ENCODE measurements at regions not wholly inside any gene's neighbourhood (a gene's known extent, or its start where the extent isn't known, plus 50 kb on each side); places are given as distances from the start of the nearest gene placed in this dataset.

DNA sequence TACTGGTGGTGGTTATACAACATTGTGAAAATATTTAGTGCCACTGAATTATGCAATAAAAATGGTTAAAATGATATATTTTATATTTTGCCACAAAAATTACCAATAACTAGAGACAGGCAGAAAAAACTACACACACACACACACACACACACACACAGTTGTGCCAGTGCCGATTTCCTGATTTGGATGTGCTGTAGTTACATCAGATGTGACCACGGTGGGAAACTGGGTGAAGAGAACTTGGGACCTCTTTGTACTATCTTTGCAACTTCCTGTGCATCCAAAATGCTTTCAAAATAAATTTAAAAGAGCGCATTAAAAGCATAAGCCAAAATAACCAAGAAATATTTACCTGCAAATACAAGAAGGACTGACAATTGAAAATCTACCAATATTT is 61.6 kb upstream of the CCBE1 start:
- DNase-seq (ENCODE audit: low read depth, low spot score), result no peak
- H3K9me3 ChIP-seq (ENCODE audit: low read depth, low read length), result no peaks in the 10 kb centered on the region
- TF ChIP-seq EZH2 (IDR thresholded peaks at IDR 0.05) (no peak), FOXP2 (optimal IDR thresholded peaks at IDR 0.05; ENCODE audit: control extremely low read depth, extremely low read length, insufficient read depth) (no peak), POLR2AphosphoS5 (IDR thresholded peaks at IDR 0.05; ENCODE audit: borderline replicate concordance, low read depth, low read length) (no peak)
- no peak overlapping the region for H3K27ac ChIP-seq
- no peak overlapping the region for H3K4me3 ChIP-seq
- H3K36me3 ChIP-seq (ENCODE audit: insufficient read depth, low read length), result no peaks in the 10 kb centered on the region
- H3K9ac ChIP-seq (ENCODE audit: insufficient read length), result no peak overlapping the region

DNA sequence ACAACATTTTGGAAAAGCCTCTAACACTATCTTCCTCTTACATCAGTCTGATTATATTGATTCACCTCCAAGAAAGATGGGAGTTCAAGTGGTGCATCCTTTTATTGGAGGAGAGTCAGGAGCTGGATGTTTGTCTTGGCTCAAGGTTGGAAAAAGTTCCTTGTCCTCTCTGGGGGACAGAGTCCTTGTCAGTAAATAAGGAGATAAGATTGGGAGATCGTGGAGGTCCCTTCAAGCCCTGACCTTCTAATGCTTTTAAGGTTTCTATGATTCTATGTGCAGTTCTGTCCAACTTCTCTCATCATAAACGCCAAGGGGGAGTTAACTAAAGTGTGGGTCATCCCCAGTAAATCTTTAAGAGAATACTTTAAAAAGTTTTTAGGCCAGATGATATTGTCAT is 60.9 kb upstream of the CCBE1 start:
- Histone ChIP-seq H3K9ac (ENCODE audit: insufficient read length) (no peak overlapping the region), H3K4me3 (no peak overlapping the region), H3K36me3 (ENCODE audit: insufficient read depth, low read length) (no peaks in the 10 kb centered on the region), H3K9me3 (ENCODE audit: low read depth, low read length) (no peaks in the 10 kb centered on the region), H3K27ac (no peak overlapping the region)
- no peak for TF ChIP-seq POLR2AphosphoS5 (IDR thresholded peaks at IDR 0.05; ENCODE audit: borderline replicate concordance, low read depth, low read length)
- TF ChIP-seq EZH2 (IDR thresholded peaks at IDR 0.05), result no peak
- TF ChIP-seq FOXP2 (optimal IDR thresholded peaks at IDR 0.05; ENCODE audit: control extremely low read depth, extremely low read length, insufficient read depth), result no peak
- DNase-seq (ENCODE audit: low read depth, low spot score), result no peak

DNA sequence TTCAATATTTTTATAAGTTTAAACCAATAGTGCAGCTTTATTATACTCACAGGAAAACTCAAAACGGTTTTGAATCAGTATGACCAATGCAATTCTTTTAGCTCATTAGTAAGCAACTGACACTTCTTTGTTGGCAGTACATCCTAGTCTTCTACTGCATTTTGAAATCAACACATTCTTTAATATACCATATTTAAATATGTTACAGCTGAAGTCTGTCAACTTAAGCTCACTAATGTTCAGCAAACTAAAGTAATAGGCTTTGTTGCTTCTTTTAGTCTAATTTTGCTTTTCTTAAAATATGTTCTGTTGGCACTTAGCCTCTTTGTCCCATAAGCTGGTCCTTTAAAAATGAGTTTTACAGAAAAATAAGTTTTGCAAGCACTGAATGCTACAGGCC is 55.4 kb upstream of the CCBE1 start:
- no peak for TF ChIP-seq EZH2 (IDR thresholded peaks at IDR 0.05)
- no peak for TF ChIP-seq FOXP2 (optimal IDR thresholded peaks at IDR 0.05; ENCODE audit: control extremely low read depth, extremely low read length, insufficient read depth)
- TF ChIP-seq POLR2AphosphoS5 (IDR thresholded peaks at IDR 0.05; ENCODE audit: borderline replicate concordance, low read depth, low read length), result no peak
- H3K36me3 ChIP-seq (ENCODE audit: insufficient read depth, low read length), result no peaks in the 10 kb centered on the region
- no peaks in the 10 kb centered on the region for H3K9me3 ChIP-seq (ENCODE audit: low read depth, low read length)
- H3K27ac ChIP-seq, result no peak overlapping the region
- H3K4me3 ChIP-seq, result no peak overlapping the region
- no peak overlapping the region for H3K9ac ChIP-seq (ENCODE audit: insufficient read length)
- no peak for DNase-seq (ENCODE audit: low read depth, low spot score)

DNA sequence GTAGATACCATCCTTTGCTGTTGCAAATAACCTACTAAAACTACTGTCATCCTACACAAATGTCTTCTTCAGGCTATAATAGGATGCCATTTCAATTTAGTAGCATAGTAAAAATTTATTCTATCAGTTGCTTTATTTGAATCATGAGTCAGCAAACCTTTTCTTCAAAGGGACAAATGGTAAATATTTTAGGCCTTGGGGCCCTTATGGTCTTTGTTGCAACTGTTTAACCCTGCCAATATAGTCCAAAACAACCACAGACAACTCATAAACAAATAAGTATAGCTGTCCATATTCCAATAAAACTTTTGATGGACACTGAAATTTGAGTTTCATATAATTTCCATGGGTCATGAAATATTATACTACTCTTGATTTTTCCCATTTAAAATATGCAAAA is 54.0 kb upstream of the CCBE1 start:
- Histone ChIP-seq H3K9me3 (ENCODE audit: low read depth, low read length) (no peaks in the 10 kb centered on the region), H3K4me3 (no peak overlapping the region), H3K27ac (no peak overlapping the region), H3K36me3 (ENCODE audit: insufficient read depth, low read length) (no peaks in the 10 kb centered on the region), H3K9ac (ENCODE audit: insufficient read length) (no peak overlapping the region)
- DNase-seq (ENCODE audit: low read depth, low spot score), result no peak
- TF ChIP-seq EZH2 (IDR thresholded peaks at IDR 0.05), result no peak
- TF ChIP-seq FOXP2 (optimal IDR thresholded peaks at IDR 0.05; ENCODE audit: control extremely low read depth, extremely low read length, insufficient read depth), result no peak
- no peak for TF ChIP-seq POLR2AphosphoS5 (IDR thresholded peaks at IDR 0.05; ENCODE audit: borderline replicate concordance, low read depth, low read length)

DNA sequence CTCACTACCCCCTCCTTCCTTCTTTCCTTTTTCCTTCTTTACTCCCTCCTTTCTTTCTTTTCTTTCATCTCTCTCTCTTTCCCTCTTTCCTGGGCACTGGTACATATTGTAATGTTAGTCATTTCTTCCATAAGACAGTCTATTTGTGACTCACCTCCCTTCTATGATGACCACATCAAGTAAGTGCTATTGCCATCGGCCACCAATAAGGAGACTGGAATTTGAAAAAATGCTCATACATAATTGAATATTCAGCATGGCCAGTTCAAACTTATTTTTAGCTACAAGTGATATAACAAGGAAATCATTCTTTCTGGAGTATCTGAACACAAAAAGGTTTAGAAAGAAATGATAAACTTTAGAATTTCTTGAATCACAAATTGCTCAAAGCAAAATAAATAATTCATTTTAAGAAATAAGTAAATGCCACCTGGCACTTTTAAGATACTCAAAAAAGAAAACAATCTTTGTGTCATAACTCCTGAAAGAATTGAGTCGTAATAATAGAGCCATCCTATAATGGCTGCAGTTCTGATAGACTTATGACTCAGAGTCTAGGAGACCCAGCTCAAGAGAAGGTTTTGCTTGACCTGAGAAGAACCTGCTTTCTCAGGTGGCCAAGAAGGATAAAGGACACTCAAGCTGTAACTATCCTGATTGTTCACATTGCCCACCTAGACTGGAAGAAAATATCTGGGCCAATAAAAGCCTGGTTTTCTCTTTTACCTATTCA is 51.6 kb upstream of the CCBE1 start:
- H3K27ac ChIP-seq, result no peak overlapping the region
- no peak for DNase-seq (ENCODE audit: low read depth, low spot score)
- no peaks in the 10 kb centered on the region for H3K36me3 ChIP-seq (ENCODE audit: insufficient read depth, low read length)
- no peak overlapping the region for H3K9ac ChIP-seq (ENCODE audit: insufficient read length)
- no peak overlapping the region for H3K4me3 ChIP-seq
- TF ChIP-seq POLR2AphosphoS5 (IDR thresholded peaks at IDR 0.05; ENCODE audit: borderline replicate concordance, low read depth, low read length), result no peak
- TF ChIP-seq EZH2 (IDR thresholded peaks at IDR 0.05), result no peak
- TF ChIP-seq FOXP2 (optimal IDR thresholded peaks at IDR 0.05; ENCODE audit: control extremely low read depth, extremely low read length, insufficient read depth), result no peak
- no peaks in the 10 kb centered on the region for H3K9me3 ChIP-seq (ENCODE audit: low read depth, low read length)

All from SK-N-MC (cell line).